GM10266 (cell line): ENCODE measurements at regions not wholly inside any gene's neighbourhood (a gene's known extent, or its start where the extent isn't known, plus 50 kb on each side); places are given as distances from the start of the nearest gene placed in this dataset.

Experiments
- DNase-seq: peaks from one replicate; pipeline ENCODE4 v3.0.0; 2012; ENCODE audit errors: extremely low spot score
- CTCF ChIP-seq: IDR thresholded peaks from 2 replicates; pipeline ENCODE4 v1.5.1; 2012; ENCODE audit warnings: mild to moderate bottlenecking, low read depth; ENCODE audit not compliant: control insufficient read depth, insufficient read depth; ENCODE audit errors: missing control alignments

DNA sequence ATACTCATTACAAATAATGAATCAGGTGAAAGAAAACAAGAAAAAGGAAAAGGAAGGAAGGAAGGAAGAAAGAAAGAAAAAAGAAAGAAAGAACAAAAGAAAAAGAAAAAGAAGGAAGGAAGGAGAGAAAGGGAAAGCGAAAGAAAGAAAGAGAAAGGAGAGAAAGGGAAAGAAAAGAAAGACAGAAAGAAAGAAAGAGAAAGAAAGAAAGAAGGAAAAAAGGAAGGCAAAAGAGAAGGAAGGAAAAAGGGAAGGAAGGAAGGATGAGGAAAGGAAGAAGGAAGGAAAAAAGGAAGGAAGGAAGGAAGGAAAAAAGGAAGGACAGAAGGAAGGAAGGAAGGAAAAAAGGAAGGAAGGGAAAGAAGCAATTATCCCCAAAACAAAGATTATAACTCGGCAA, 1460.4 kb upstream of the PIK3C3 start:
- DNase-seq: no peak
- TF ChIP-seq CTCF: no peak

GRCh38 chr18:40493316-40493715, 1461.7 kb upstream of the PIK3C3 start:
- DNase-seq: no peak
- no peak for TF ChIP-seq CTCF

DNA sequence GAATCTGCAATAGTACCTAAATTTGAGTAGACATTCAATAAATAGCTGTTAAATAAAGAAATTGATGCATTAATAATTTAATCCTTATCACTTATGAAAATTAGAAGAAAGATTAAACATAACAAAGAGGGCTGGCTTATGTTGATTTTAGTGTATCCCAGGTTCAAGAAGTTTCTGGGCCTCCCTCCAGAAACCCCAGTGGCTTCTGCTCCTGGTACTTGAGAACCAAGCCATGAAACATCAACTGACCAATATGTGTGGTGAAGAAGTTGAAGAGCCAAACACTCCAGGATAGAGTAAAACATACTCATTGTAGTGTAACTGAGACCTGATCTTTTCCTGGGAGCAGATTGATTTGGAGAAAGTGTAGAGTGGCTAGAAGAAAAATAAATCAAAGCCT, 1465.7 kb upstream of the PIK3C3 start:
- DNase-seq: no peak
- no peak for TF ChIP-seq CTCF

DNA sequence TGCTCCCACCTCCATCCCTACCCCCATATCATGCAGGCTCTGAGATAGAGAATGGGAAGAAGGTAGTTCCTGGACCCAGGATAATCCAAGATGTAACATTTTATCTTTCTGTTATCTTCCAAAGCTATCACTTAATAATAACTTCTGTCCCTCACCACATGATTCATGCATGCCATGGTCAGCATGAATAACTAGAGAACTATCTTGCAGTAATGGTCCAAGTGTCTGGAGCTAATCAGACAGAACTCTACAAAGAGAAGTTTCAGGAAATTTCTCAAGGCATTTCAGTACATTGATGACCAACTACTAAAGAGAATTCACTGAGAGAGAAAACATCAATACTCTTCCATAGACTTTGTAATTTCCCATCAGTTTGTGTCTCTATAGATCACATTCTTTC, 1469.7 kb upstream of the PIK3C3 start:
- TF ChIP-seq CTCF: no peak
- DNase-seq: no peak

DNA sequence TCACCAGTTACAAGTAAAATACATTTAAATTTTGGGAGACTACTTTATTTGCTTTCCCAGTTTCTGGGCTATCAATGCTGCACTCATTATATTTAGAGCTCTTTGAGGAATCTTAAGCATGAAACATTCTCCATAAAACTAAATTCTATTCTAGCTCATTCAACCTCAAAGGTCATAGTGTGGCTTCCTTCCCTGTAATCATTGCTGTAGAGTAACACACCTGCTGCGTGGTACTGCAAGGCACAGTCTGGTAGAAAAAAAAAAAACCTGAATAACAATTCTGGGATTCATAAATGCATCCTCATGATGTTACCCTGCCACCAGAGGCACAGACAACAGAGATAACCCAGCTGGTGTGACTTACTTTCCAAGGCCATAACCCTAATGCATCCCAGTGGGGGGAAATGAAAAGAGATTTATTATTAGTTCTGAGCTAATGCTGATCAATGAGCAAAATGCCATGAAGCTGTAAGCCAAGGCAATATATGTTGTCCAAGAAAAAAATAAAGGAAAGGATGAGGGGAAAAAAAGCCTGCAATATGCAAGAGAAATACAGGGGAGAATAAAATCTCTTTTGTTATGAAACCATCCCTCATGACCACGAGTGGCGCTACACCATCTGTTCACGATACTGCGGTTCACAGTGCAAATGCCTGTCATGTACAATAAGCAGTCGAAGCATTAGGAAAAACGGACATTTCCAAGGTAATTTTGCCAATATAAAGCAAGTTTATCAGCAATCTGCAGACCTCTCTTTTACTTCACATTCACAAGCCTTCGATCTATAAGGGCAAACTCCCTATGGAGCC, 1481.6 kb upstream of the PIK3C3 start:
- no peak for TF ChIP-seq CTCF
- DNase-seq: no peak

DNA sequence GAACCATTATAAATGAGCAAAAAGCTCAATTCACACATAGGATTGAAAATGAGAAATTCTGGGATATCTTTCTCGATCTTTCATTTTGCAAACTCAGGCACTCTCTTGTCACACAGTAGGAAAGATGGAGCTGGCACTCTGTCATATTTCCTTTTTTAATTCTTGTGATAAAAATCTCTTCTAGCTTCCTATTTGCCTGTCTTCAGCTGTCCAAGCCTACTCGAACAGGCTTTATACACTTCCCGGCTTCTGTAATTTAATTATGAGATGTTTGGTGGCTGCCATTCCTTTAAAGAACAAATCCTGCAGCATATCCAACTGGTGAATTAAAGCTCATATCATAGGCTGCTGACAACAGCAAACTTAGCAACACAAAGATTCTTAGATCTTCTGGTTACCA, 1484.3 kb upstream of the PIK3C3 start:
- no peak for DNase-seq
- TF ChIP-seq CTCF: no peak

DNA sequence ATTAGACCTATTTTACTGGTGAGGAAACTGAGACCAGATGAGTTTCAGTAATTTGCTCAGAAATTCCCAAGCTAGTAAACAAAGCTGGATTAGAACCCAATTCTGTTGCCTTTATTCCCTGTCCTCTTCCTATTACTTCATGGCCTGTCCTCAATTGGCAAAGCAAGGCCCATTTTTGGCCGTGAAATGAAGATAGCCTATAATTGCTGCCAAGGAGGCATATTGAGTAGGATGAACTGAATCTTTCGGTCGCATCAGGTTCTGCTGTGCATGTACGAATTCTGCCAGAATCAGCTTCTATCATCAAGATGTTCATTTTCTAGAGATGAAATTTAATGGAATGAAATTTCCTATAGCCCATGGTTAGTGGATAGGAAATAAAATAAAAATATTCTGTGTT, 1485.2 kb upstream of the PIK3C3 start:
- no peak for DNase-seq
- no peak for TF ChIP-seq CTCF
